HCT116 (cell line): ENCODE measurements at regions not wholly inside any gene's neighbourhood (a gene's known extent, or its start where the extent isn't known, plus 50 kb on each side); places are given as distances from the start of the nearest gene placed in this dataset.

ENCODE experiments used
- ATAC-seq: fragments of 200-7000 bp; cut with Tn5 transposase; 2 replicates; pipeline ENCODE4 v1.9.1; 2020; ENCODE audit warnings: mild to moderate bottlenecking, moderate library complexity
- BruUV-seq: library from RNA; stranded (reverse); fragments of 400-500 nt; replicated peaks from 2 replicates; lab custom pipeline; 2021; lab: Mats Ljungman, UMichigan
- CTCF ChIA-PET: fragments of 300-600 bp; sonication (Branson Sonifier 250); formaldehyde crosslinking; loops from one replicate; lab custom pipeline; 2021; ENCODE audit warnings: antibody characterized with exemption; lab: Charles Lee
- POLR2A ChIA-PET: fragments of 300-600, 350-600 bp; sonication (Branson Sonifier 250); formaldehyde crosslinking; loops from one replicate; lab custom pipeline; 2021; ENCODE audit warnings: antibody characterized with exemption; lab: Charles Lee
- RAD21 ChIA-PET, 2 experiments: fragments of 300-600 bp; sonication (Branson Sonifier 250); formaldehyde crosslinking; loops; one replicate each; lab custom pipeline; 2023; ENCODE audit warnings: low total read pairs in 2 of 2; ENCODE audit not compliant: uncharacterized antibody in 2 of 2, unreplicated experiment in 2 of 2, low non-redundant PET in 1 of 2; lab: Charles Lee
- DNase-seq: peaks from one replicate; pipeline ENCODE4 v3.0.0-alpha.2; 2010; ENCODE audit warnings: low read depth, low spot score
- H2AFZ ChIP-seq: fragments of 200-600 bp; shearing (Covaris generic), sonication (generic); 2 replicates; pipeline ENCODE4 v1.6.1; 2017; ENCODE audit warnings: low read depth, mixed run types, mixed read lengths, antibody characterized with exemption, low read length; ENCODE audit not compliant: poor library complexity, severe bottlenecking
- H3K27ac ChIP-seq: 2 replicates; pipeline ENCODE4 v1.5.1; 2012; ENCODE audit warnings: low read depth, low read length
- H3K27me3 ChIP-seq: fragments of 200-600 bp; sonication (generic); 2 replicates; pipeline ENCODE4 v1.6.1; 2016; ENCODE audit warnings: mixed run types, low read length, mixed read lengths; ENCODE audit not compliant: insufficient read depth
- H3K36me3 ChIP-seq, 2 experiments: fragments of 200-500 bp in 1 of 2; fragments of 200-600 bp in 1 of 2; sonication (Bioruptor generic) in 1 of 2; sonication (generic) in 1 of 2; 2 replicates each; pipeline versions ENCODE4 v1.5.1 to v1.6.1; 2014 to 2016; ENCODE audit warnings: low read length in 2 of 2, inconsistent platforms in 1 of 2, mixed read lengths in 1 of 2, mixed run types in 1 of 2; ENCODE audit not compliant: insufficient read depth in 2 of 2, control insufficient read depth in 1 of 2
- H3K4me1 ChIP-seq, 2 experiments: fragments of 200-600 bp in 1 of 2; sonication (generic) in 1 of 2; 2 replicates each; pipeline versions ENCODE4 v1.5.1 to v1.6.1; 2012 to 2017; ENCODE audit warnings: low read length in 2 of 2, inconsistent platforms in 1 of 2, mild to moderate bottlenecking in 1 of 2, mixed read lengths in 1 of 2, mixed run types in 1 of 2, moderate library complexity in 1 of 2; ENCODE audit not compliant: insufficient read depth in 2 of 2, control insufficient read depth in 1 of 2
- H3K4me2 ChIP-seq: fragments of 200-600 bp; sonication (generic); 2 replicates; pipeline ENCODE4 v1.6.1; 2017; ENCODE audit warnings: mixed run types, low read length, mixed read lengths
- H3K4me3 ChIP-seq, 2 experiments: fragments of 200-600 bp in 1 of 2; sonication (generic) in 1 of 2; replicated peaks in 1 of 2; 2 replicates each; pipeline ENCODE4 v1.5.1; 2011 to 2016; ENCODE audit warnings: low read length in 2 of 2, control low read depth in 1 of 2, low read depth in 1 of 2, mild to moderate bottlenecking in 1 of 2, mixed read lengths in 1 of 2, mixed run types in 1 of 2
- H3K79me2 ChIP-seq: fragments of 200-600 bp; sonication (generic); 2 replicates; pipeline ENCODE4 v1.6.1; 2017; ENCODE audit warnings: mild to moderate bottlenecking, mixed run types, low read length, moderate library complexity, mixed read lengths; ENCODE audit not compliant: insufficient read depth
- H3K9ac ChIP-seq: fragments of 200-600 bp; sonication (generic); 2 replicates; pipeline ENCODE4 v1.6.1; 2016; ENCODE audit warnings: low read length, mixed read lengths
- H3K9me2 ChIP-seq: fragments of 200-600 bp; sonication (generic), shearing (Covaris generic); 2 replicates; pipeline ENCODE4 v1.6.1; 2017; ENCODE audit warnings: mixed run types, mild to moderate bottlenecking, moderate library complexity; ENCODE audit not compliant: insufficient read depth
- H3K9me3 ChIP-seq, 2 experiments: fragments of 200-500 bp in 1 of 2; fragments of 200-600 bp in 1 of 2; sonication (Bioruptor generic) in 1 of 2; sonication (generic) in 1 of 2; 2 replicates each; pipeline ENCODE4 v1.6.1; 2014 to 2017; ENCODE audit warnings: low read length in 2 of 2, mixed read lengths in 2 of 2, inconsistent platforms in 1 of 2, low read depth in 1 of 2, mild to moderate bottlenecking in 1 of 2, mixed run types in 1 of 2, moderate library complexity in 1 of 2; ENCODE audit not compliant: control insufficient read depth in 1 of 2, insufficient read depth in 1 of 2
- H4K20me1 ChIP-seq: fragments of 200-600 bp; sonication (generic), shearing (Covaris generic); 2 replicates; pipeline ENCODE4 v1.6.1; 2017; ENCODE audit warnings: mixed run types, mild to moderate bottlenecking, moderate library complexity; ENCODE audit not compliant: insufficient read depth
- CBX3 ChIP-seq: IDR thresholded peaks from 2 replicates; pipeline ENCODE4 v1.6.1; 2012; ENCODE audit warnings: low read depth
- CEBPB ChIP-seq: IDR thresholded peaks from 2 replicates; pipeline ENCODE4 v1.6.1; 2012; ENCODE audit warnings: low read depth
- CTCF ChIP-seq, 3 experiments: fragments of 200-600 bp in 1 of 3; sonication (generic) in 1 of 3; IDR thresholded peaks in 2 of 3; conservative IDR thresholded peaks in 1 of 3; 2 replicates each; pipeline ENCODE4 v1.5.1; 2012 to 2017; ENCODE audit warnings: low read depth in 2 of 3, low read length in 2 of 3, antibody characterized with exemption in 1 of 3, borderline replicate concordance in 1 of 3, control low read depth in 1 of 3, mild to moderate bottlenecking in 1 of 3, mixed read lengths in 1 of 3, mixed run types in 1 of 3, moderate library complexity in 1 of 3; ENCODE audit not compliant: insufficient read depth in 1 of 3
- EGR1 ChIP-seq: IDR thresholded peaks from 2 replicates; pipeline ENCODE4 v1.6.1; 2012; ENCODE audit warnings: low read depth
- ELF1 ChIP-seq: IDR thresholded peaks from 2 replicates; pipeline ENCODE4 v1.6.1; 2012; ENCODE audit warnings: low read depth, borderline replicate concordance
- EZH2phosphoT487 ChIP-seq: fragments of 200-600 bp; IDR thresholded peaks from 2 replicates; pipeline ENCODE4 v1.6.1; 2018; ENCODE audit warnings: antibody characterized with exemption, borderline replicate concordance
- FOSL1 ChIP-seq: IDR thresholded peaks from 2 replicates; pipeline ENCODE4 v1.6.1; 2012; ENCODE audit warnings: low read depth
- MAX ChIP-seq: IDR thresholded peaks from 2 replicates; pipeline ENCODE4 v1.6.1; 2012
- POLR2A ChIP-seq: IDR thresholded peaks from 2 replicates; pipeline ENCODE4 v1.7.0; 2011; ENCODE audit warnings: borderline replicate concordance; ENCODE audit not compliant: insufficient read depth, insufficient read length; ENCODE audit errors: extremely low read depth
- POLR2AphosphoS5 ChIP-seq: IDR thresholded peaks from 2 replicates; pipeline ENCODE4 v1.6.1; 2011; ENCODE audit warnings: mild to moderate bottlenecking, low read depth, low read length, moderate library complexity
- RAD21 ChIP-seq: IDR thresholded peaks from 2 replicates; pipeline ENCODE4 v1.6.1; 2012; ENCODE audit warnings: low read depth, mild to moderate bottlenecking
- SIN3A ChIP-seq: IDR thresholded peaks from 2 replicates; pipeline ENCODE4 v1.6.1; 2012; ENCODE audit warnings: low read depth
- SP1 ChIP-seq: IDR thresholded peaks from 2 replicates; pipeline ENCODE4 v1.6.1; 2012; ENCODE audit warnings: low read depth
- SRF ChIP-seq: IDR thresholded peaks from 2 replicates; pipeline ENCODE4 v1.6.1; 2012; ENCODE audit warnings: low read depth
- TCF7L2 ChIP-seq: IDR thresholded peaks from 2 replicates; pipeline ENCODE4 v1.7.0; 2011; ENCODE audit warnings: borderline replicate concordance, inconsistent platforms; ENCODE audit not compliant: insufficient read depth, insufficient read length; ENCODE audit errors: extremely low read depth
- YY1 ChIP-seq: IDR thresholded peaks from 2 replicates; pipeline ENCODE4 v1.6.1; 2011; ENCODE audit warnings: low read length, low read depth, moderate library complexity, mild to moderate bottlenecking; ENCODE audit not compliant: insufficient replicate concordance; ENCODE audit errors: extremely low read depth
- ZBTB33 ChIP-seq: IDR thresholded peaks from 2 replicates; pipeline ENCODE4 v1.6.1; 2011; ENCODE audit warnings: mild to moderate bottlenecking, low read length, moderate library complexity; ENCODE audit not compliant: insufficient replicate concordance; ENCODE audit errors: extremely low read depth
- ZNF274 ChIP-seq: fragments of 200-500 bp; sonication (Bioruptor generic); IDR thresholded peaks from 2 replicates; pipeline ENCODE4 v1.6.1; 2014; ENCODE audit warnings: mild to moderate bottlenecking, low read depth, low read length, inconsistent platforms
- intact Hi-C: fragments of 100-400 bp; cut with micrococcal nuclease; formaldehyde crosslinking; loops from 2 replicates; pipeline ENCODE4 v1.10.0; 2022

- no peak overlapping the region for H3K27ac ChIP-seq
- TF ChIP-seq RAD21 (no peak), SRF (no peak), TCF7L2 (no peak), CEBPB (no peak), YY1 (no peak), ZNF274 (no peak), ELF1 (no peak), EZH2phosphoT487 (no peak), CBX3 (no peak), CTCF (IDR thresholded peaks at IDR 0.05 in 2 of 3, conservative IDR thresholded peaks at IDR 0.05 in 1 of 3; ENCODE audit: borderline replicate concordance in 1 of 3, insufficient read depth in 1 of 3, low read depth in 2 of 3, low read length in 2 of 3) (no peak), SP1 (no peak), POLR2A (no peak), FOSL1 (no peak), MAX (no peak), EGR1 (no peak), SIN3A (no peak), ZBTB33 (no peak), POLR2AphosphoS5 (no peak)
- TF ChIP-seq, all 23 proteins: peak for 0
- Histone ChIP-seq H3K4me1 (peaks cover 0 to 12% of the 10 kb centered on the region in 2 experiments; a peak in 2 of 4 replicates), H3K9me2 (no peaks in the 10 kb centered on the region), H3K79me2 (no peaks in the 10 kb centered on the region), H3K9ac (no peak overlapping the region), H3K9me3 (no peaks in the 10 kb centered on the region), H3K36me3 (no peaks in the 10 kb centered on the region), H3K27me3 (no peaks in the 10 kb centered on the region), H2AFZ (no peak overlapping the region), H3K4me3 (no peak overlapping the region), H3K4me2 (no peak overlapping the region), H4K20me1 (no peaks in the 10 kb centered on the region)
- DNase-seq (no peak), ATAC-seq (no peak)
- ChIA-PET CTCF (no interaction called here), RAD21 (no interaction called here), POLR2A (no interaction called here)
- intact Hi-C loops: no loop called here
- BruUV-seq: no TSS peak
Measured at GRCh38 chr5:58235299-58235698, 224.6 kb downstream of the PLK2 start.
